ENCODE measurements at regions not wholly inside any gene's neighbourhood (a gene's known extent, or its start where the extent isn't known, plus 50 kb on each side); places are given as distances from the start of the nearest gene placed in this dataset.
"Not testable (repeated sequence)": the region's sequence is repeated elsewhere in the genome, so short reads cannot be mapped to it uniquely, and the experiment has no call there.

- TF ChIP-seq ZNF274 (IDR thresholded peaks at IDR 0.05; ENCODE audit: low read depth, low read length); SUZ12 (IDR thresholded peaks at IDR 0.05; ENCODE audit: extremely low read depth, insufficient read depth, insufficient read length): not testable (repeated sequence)
Observed at GRCh38 chr2:37734891-37735523, 63.6 kb upstream of the CDC42EP3 start.

Measured in NT2/D1 (cell line).